OCI-LY1 (cell line): ENCODE measurements at regions not wholly inside any gene's neighbourhood (a gene's known extent, or its start where the extent isn't known, plus 50 kb on each side); places are given as distances from the start of the nearest gene placed in this dataset.

Experiments used
- H2AFZ ChIP-seq: fragments of 200-600 bp; sonication (generic), shearing (Covaris generic); 2 replicates; pipeline ENCODE4 v1.6.0; 2014; ENCODE audit warnings: antibody characterized with exemption, mild to moderate bottlenecking, low read length
- H3F3A ChIP-seq: fragments of 200-600 bp; sonication (generic), shearing (Covaris generic); 2 replicates; pipeline ENCODE4 v1.6.0; 2014; ENCODE audit warnings: mild to moderate bottlenecking, antibody characterized with exemption, low read length, moderate library complexity; ENCODE audit not compliant: insufficient read depth
- H3K27ac ChIP-seq: fragments of 200-600 bp; sonication (generic); 2 replicates; pipeline ENCODE4 v1.5.1; 2014; ENCODE audit warnings: low read length, mixed run types, mild to moderate bottlenecking, low read depth; ENCODE audit not compliant: poor library complexity, severe bottlenecking
- H3K27me3 ChIP-seq: fragments of 200-600 bp; sonication (generic); 2 replicates; pipeline ENCODE4 v1.6.0; 2014; ENCODE audit warnings: antibody characterized with exemption, mild to moderate bottlenecking, low read length, moderate library complexity; ENCODE audit not compliant: insufficient read depth
- H3K36me3 ChIP-seq: fragments of 200-600 bp; sonication (generic); 2 replicates; pipeline ENCODE4 v1.6.1; 2014; ENCODE audit warnings: mild to moderate bottlenecking, antibody characterized with exemption, low read length, moderate library complexity, mixed read lengths; ENCODE audit not compliant: insufficient read depth
- H3K4me1 ChIP-seq: fragments of 200-600 bp; sonication (generic); 2 replicates; pipeline ENCODE4 v1.5.1; 2014; ENCODE audit warnings: mild to moderate bottlenecking, low read length, moderate library complexity; ENCODE audit not compliant: insufficient read depth, severe bottlenecking
- H3K4me2 ChIP-seq: fragments of 200-600 bp; sonication (generic), shearing (Covaris generic); 2 replicates; pipeline ENCODE4 v1.6.1; 2014; ENCODE audit warnings: low read length
- H3K4me3 ChIP-seq: fragments of 200-600 bp; sonication (generic); 2 replicates; pipeline ENCODE4 v1.5.1; 2014; ENCODE audit warnings: low read length, low read depth, mild to moderate bottlenecking, mixed read lengths; ENCODE audit not compliant: poor library complexity, severe bottlenecking
- H3K79me2 ChIP-seq: fragments of 200-600 bp; shearing (Covaris generic); 2 replicates; pipeline ENCODE4 v1.6.1; 2016; ENCODE audit warnings: mixed run types, low read length, mixed read lengths; ENCODE audit not compliant: insufficient read depth
- H3K9ac ChIP-seq: fragments of 200-600 bp; sonication (generic), shearing (Covaris generic); 2 replicates; pipeline ENCODE4 v1.6.1; 2014; ENCODE audit warnings: mild to moderate bottlenecking, low read length, mixed read lengths
- H3K9me2 ChIP-seq: fragments of 200-600 bp; sonication (generic), shearing (Covaris generic); 2 replicates; pipeline ENCODE4 v1.6.1; 2014; ENCODE audit warnings: low read depth, mild to moderate bottlenecking, low read length, mixed read lengths
- H3K9me3 ChIP-seq: fragments of 200-600 bp; shearing (Covaris generic); 2 replicates; pipeline ENCODE4 v1.6.1; 2014; ENCODE audit warnings: low read length, mixed read lengths
- H4K20me1 ChIP-seq: fragments of 200-600 bp; sonication (generic), shearing (Covaris generic); 2 replicates; pipeline ENCODE4 v1.6.0; 2016; ENCODE audit warnings: mild to moderate bottlenecking, low read length; ENCODE audit not compliant: insufficient read depth
- CTCF ChIP-seq: fragments of 200-600 bp; sonication (generic), shearing (Covaris generic); IDR thresholded peaks from 2 replicates; pipeline ENCODE4 v1.5.1; 2017; ENCODE audit warnings: mild to moderate bottlenecking, antibody characterized with exemption, low read length, moderate library complexity, mixed read lengths
- EZH2 ChIP-seq: fragments of 200-600 bp; sonication (generic), shearing (Covaris generic); IDR thresholded peaks from 2 replicates; pipeline ENCODE4 v1.8.0; 2017; ENCODE audit warnings: borderline replicate concordance, mixed run types, mild to moderate bottlenecking, antibody characterized with exemption, low read length, moderate library complexity, mixed read lengths

- H3K27ac ChIP-seq: no peak overlapping the region
- TF ChIP-seq EZH2 (no peak), CTCF (no peak)
- no peaks in the 10 kb centered on the region for H4K20me1 ChIP-seq
- no peaks in the 10 kb centered on the region for H3K27me3 ChIP-seq
- H3K9me3 ChIP-seq: no peaks in the 10 kb centered on the region
- H2AFZ ChIP-seq: no peak overlapping the region
- H3K4me2 ChIP-seq: no peak overlapping the region
- H3K9me2 ChIP-seq: no peaks in the 10 kb centered on the region
- no peaks in the 10 kb centered on the region for H3K4me1 ChIP-seq
- no peak overlapping the region for H3K4me3 ChIP-seq
- H3K36me3 ChIP-seq: no peaks in the 10 kb centered on the region
- no peaks in the 10 kb centered on the region for H3F3A ChIP-seq
- no peak overlapping the region for H3K9ac ChIP-seq
- no peaks in the 10 kb centered on the region for H3K79me2 ChIP-seq
These were observed 106.4 kb upstream of the TBX5 start for GRCh38 chr12:114512351-114512750.

DNA sequence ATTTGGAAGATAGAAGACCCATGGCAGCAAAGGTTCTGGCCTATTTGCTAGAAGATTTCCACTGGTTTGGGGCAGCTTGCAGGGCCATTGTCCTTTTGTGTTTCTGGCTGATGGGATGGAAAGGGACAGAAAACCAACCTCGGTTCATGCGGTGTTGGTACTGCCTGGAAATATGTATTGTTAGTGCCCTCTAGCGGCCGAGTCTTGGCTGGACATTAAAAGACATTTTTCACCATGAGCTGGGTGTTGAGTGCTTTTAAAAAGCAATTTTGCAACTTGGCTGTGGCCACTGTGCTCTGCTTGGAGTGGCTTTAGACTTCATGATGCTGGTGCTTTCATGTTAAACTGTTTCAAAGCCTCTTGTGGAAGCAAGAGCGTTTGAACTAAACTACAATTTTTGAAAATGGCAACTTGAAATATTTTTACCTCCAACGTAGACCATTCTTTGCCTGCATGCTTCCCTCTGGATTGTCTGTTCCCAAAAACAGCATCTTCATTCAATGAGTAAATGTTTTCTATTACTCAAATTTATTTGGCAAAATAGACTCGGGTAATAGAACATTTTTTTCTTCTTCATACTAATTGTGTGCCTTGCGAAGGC is 102.7 kb upstream of the TBX5 start:
- no peak overlapping the region for H2AFZ ChIP-seq
- TF ChIP-seq CTCF (peak; percentile 79), EZH2 (no peak)
- no peak overlapping the region for H3K4me3 ChIP-seq
- no peaks in the 10 kb centered on the region for H4K20me1 ChIP-seq
- no peaks in the 10 kb centered on the region for H3K9me2 ChIP-seq
- H3K9ac ChIP-seq: no peak overlapping the region
- H3K27me3 ChIP-seq: no peaks in the 10 kb centered on the region
- no peaks in the 10 kb centered on the region for H3K9me3 ChIP-seq
- H3K4me1 ChIP-seq: no peaks in the 10 kb centered on the region
- no peak overlapping the region for H3K4me2 ChIP-seq
- H3F3A ChIP-seq: no peaks in the 10 kb centered on the region
- no peak overlapping the region for H3K27ac ChIP-seq
- no peaks in the 10 kb centered on the region for H3K36me3 ChIP-seq
- H3K79me2 ChIP-seq: no peaks in the 10 kb centered on the region

DNA sequence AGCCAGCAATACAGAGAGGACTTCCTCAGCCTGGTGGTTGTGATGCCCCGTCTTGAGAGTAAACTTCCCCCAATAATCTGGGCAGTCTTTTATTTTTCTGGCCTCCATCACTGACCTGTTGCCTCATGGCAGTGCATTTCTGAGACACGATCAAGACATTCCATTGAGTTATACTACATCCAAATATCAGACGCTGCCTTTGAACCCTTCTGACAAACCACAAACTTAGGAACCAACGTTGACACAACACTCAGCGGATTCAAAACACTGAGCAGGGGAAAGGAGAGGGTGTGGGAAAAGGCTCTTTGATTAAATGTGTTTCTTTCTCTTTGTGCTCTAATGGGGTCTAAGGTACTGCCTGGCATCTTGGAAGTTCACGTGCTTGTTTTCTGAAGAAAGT is 100.7 kb upstream of the TBX5 start:
- Histone ChIP-seq H3K79me2 (no peaks in the 10 kb centered on the region), H3K27me3 (no peaks in the 10 kb centered on the region), H3K4me3 (no peak overlapping the region)

More for the DNA sequence above, 100.7 kb upstream of the TBX5 start:
- no peaks in the 10 kb centered on the region for H3K9me3 ChIP-seq
- no peak overlapping the region for H3K27ac ChIP-seq
- H3K4me2 ChIP-seq: no peak overlapping the region
- H3K9me2 ChIP-seq: no peaks in the 10 kb centered on the region
- H3K4me1 ChIP-seq: no peaks in the 10 kb centered on the region
- TF ChIP-seq EZH2 (no peak), CTCF (no peak)
- H3K9ac ChIP-seq: no peak overlapping the region
- no peaks in the 10 kb centered on the region for H4K20me1 ChIP-seq
- H3F3A ChIP-seq: no peaks in the 10 kb centered on the region
- no peak overlapping the region for H2AFZ ChIP-seq
- H3K36me3 ChIP-seq: no peaks in the 10 kb centered on the region
